ENCODE measurements at regions not wholly inside any gene's neighbourhood (a gene's known extent, or its start where the extent isn't known, plus 50 kb on each side); places are given as distances from the start of the nearest gene placed in this dataset.

DNA sequence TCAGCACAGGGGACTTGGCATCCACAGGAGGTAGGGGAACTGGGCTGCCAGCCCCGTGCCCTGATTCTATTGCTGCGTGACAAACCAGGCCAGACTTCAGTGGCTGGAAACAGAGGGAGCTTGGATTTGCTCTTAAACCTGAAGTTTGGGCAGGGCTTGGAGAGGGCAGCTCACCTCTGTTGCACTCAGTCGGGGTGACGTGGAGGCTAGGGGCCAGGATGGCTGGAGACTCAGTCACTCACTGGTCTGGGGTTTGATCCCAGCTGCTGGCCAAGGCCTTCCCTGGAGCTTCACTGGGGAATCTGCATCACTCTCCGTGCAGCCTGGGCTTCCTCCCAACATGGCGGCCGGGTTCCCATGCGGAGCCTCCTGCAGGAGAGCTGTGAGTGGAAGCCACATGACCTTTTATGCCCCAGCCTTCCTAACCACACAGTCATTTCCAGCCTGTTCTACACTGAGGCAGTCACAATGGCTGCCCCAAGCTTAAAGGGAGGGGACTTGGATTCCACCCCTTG, 175.2 kb upstream of the HDAC4 start:
- no peaks in the 10 kb centered on the region for H3K9me3 ChIP-seq (replicated peaks; ENCODE audit: control insufficient read depth, insufficient read depth, low read length)
- no peak overlapping the region for H3K4me3 ChIP-seq (replicated peaks in 1 of 3; ENCODE audit: insufficient read depth in 1 of 3, low read depth in 1 of 3, low read length in 3 of 3)
- no peak overlapping the region for H2AFZ ChIP-seq (ENCODE audit: low read depth, low read length)
- dilution Hi-C loops (cut with MboI; ENCODE audit: extremely low pct_ligation_motif_present, low sequenced_read_pairs) = no loop called here
- H3K9ac ChIP-seq (replicated peaks; ENCODE audit: extremely low read depth, insufficient read depth, low read length) = no peak overlapping the region
- no peak overlapping the region for H3K4me2 ChIP-seq (ENCODE audit: insufficient read depth, low read length)
- no peak for TF ChIP-seq FOS (IDR thresholded peaks at IDR 0.05; ENCODE audit: borderline replicate concordance, insufficient read depth, low read length)
- TF ChIP-seq EZH2 (IDR thresholded peaks at IDR 0.05; ENCODE audit: borderline replicate concordance, low read depth, low read length, severe bottlenecking) = no peak
- no peak for TF ChIP-seq JUN (IDR thresholded peaks at IDR 0.05; ENCODE audit: borderline replicate concordance, insufficient read depth, insufficient read length, low read depth)
- TF ChIP-seq, protein P1, sequence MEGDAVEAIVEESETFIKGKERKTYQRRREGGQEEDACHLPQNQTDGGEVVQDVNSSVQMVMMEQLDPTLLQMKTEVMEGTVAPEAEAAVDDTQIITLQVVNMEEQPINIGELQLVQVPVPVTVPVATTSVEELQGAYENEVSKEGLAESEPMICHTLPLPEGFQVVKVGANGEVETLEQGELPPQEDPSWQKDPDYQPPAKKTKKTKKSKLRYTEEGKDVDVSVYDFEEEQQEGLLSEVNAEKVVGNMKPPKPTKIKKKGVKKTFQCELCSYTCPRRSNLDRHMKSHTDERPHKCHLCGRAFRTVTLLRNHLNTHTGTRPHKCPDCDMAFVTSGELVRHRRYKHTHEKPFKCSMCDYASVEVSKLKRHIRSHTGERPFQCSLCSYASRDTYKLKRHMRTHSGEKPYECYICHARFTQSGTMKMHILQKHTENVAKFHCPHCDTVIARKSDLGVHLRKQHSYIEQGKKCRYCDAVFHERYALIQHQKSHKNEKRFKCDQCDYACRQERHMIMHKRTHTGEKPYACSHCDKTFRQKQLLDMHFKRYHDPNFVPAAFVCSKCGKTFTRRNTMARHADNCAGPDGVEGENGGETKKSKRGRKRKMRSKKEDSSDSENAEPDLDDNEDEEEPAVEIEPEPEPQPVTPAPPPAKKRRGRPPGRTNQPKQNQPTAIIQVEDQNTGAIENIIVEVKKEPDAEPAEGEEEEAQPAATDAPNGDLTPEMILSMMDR (IDR thresholded peaks at IDR 0.05; ENCODE audit: extremely low read depth in 1 of 2, insufficient read depth in 1 of 2, low read depth in 1 of 2, low read length in 2 of 2) = no peak
- H3K36me3 ChIP-seq (ENCODE audit: control insufficient read depth in 2 of 2, extremely low read depth in 1 of 2, insufficient read depth in 2 of 2, low read length in 2 of 2) = no peaks in the 10 kb centered on the region
- intact Hi-C loops (cut with micrococcal nuclease) = no loop called here
- DNase-seq (ENCODE audit: low read depth, low spot score) (no peak), FAIRE-seq (no peak)
- POLR2A ChIA-PET = no interaction called here
- H3K79me2 ChIP-seq (ENCODE audit: control insufficient read depth, insufficient read depth, low read length) = no peaks in the 10 kb centered on the region
- no peak overlapping the region for H3K27ac ChIP-seq (ENCODE audit: insufficient read depth, low read depth, low read length)
- CTCF ChIA-PET = no interaction called here
- H3K9me1 ChIP-seq (replicated peaks; ENCODE audit: control insufficient read depth, extremely low read depth, insufficient read depth, low read length) = no peaks in the 10 kb centered on the region
- H4K20me1 ChIP-seq (replicated peaks; ENCODE audit: control insufficient read depth, extremely low read depth, insufficient read depth, low read length) = no peaks in the 10 kb centered on the region
- no TSS peak for BruUV-seq (replicated peaks)
- H3K4me1 ChIP-seq (ENCODE audit: control insufficient read depth, extremely low read depth, insufficient read depth, low read length) = no peaks in the 10 kb centered on the region
- no peaks in the 10 kb centered on the region for H3K27me3 ChIP-seq (ENCODE audit: control insufficient read depth in 2 of 2, insufficient read depth in 2 of 2, low read length in 2 of 2)

DNA sequence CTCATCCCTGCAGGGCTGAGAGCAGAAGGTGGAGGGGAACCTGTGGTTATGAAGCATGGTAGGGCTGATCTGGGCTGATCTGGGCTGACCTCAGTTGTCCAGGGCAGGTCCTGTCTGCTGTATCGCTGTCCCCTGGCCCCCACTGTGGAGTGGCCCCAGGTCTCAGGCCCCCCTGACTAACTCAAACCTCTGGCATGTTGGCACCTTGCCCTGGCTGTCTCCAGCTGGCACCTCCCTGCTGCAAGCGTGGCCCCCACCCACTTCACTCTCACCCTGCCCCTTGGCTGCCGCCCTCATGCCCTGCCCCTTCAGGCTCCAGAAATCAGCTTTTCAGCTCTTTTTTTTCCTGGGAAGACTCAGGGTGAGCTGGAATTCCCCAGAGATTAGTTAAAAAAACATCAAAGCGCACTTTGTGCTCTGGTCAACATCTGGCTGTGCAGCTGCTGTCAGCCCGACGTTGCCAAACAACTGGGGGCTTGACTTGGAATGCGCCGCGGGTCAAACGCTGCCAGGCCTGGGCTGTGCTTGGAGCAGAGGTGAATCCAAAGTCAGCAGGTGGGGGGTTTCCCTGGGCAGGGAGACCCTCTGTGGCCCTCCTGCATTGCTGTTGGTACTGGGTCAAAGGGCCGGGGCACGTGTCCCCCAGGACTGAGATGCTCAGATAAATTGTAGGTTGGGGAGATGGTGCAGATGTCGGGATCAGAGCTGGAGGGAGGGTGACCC, 173.8 kb upstream of the HDAC4 start:
- no TSS peak for BruUV-seq (replicated peaks)
- no peaks in the 10 kb centered on the region for H4K20me1 ChIP-seq (replicated peaks; ENCODE audit: control insufficient read depth, extremely low read depth, insufficient read depth, low read length)
- no peak overlapping the region for H3K4me3 ChIP-seq (replicated peaks in 1 of 3; ENCODE audit: insufficient read depth in 1 of 3, low read depth in 1 of 3, low read length in 3 of 3)
- dilution Hi-C loops (cut with MboI; ENCODE audit: extremely low pct_ligation_motif_present, low sequenced_read_pairs) (no loop called here), intact Hi-C loops (cut with micrococcal nuclease) (no loop called here)
- no peak for TF ChIP-seq MYC (IDR thresholded peaks at IDR 0.05; ENCODE audit: low read depth, low read length)
- H3K79me2 ChIP-seq (ENCODE audit: control insufficient read depth, insufficient read depth, low read length) = no peaks in the 10 kb centered on the region
- DNase-seq (ENCODE audit: low read depth, low spot score) = no peak
- ChIA-PET POLR2A (no interaction called here), CTCF (no interaction called here)
- H2AFZ ChIP-seq (ENCODE audit: low read depth, low read length) = no peak overlapping the region
- no peak overlapping the region for H3K9ac ChIP-seq (replicated peaks; ENCODE audit: extremely low read depth, insufficient read depth, low read length)
- H3K36me3 ChIP-seq (ENCODE audit: control insufficient read depth in 2 of 2, extremely low read depth in 1 of 2, insufficient read depth in 2 of 2, low read length in 2 of 2) = no peaks in the 10 kb centered on the region
- H3K27ac ChIP-seq (ENCODE audit: insufficient read depth, low read depth, low read length) = no peak overlapping the region
- H3K9me1 ChIP-seq (replicated peaks; ENCODE audit: control insufficient read depth, extremely low read depth, insufficient read depth, low read length) = no peaks in the 10 kb centered on the region
- H3K27me3 ChIP-seq (ENCODE audit: control insufficient read depth in 2 of 2, insufficient read depth in 2 of 2, low read length in 2 of 2) = no peaks in the 10 kb centered on the region
- H3K4me2 ChIP-seq (ENCODE audit: insufficient read depth, low read length) = no peak overlapping the region
- FAIRE-seq = no peak
- no peaks in the 10 kb centered on the region for H3K4me1 ChIP-seq (ENCODE audit: control insufficient read depth, extremely low read depth, insufficient read depth, low read length)
- H3K9me3 ChIP-seq (replicated peaks; ENCODE audit: control insufficient read depth, insufficient read depth, low read length) = no peaks in the 10 kb centered on the region
